CD4-positive, alpha-beta memory T cell (primary cell): ENCODE measurements at regions not wholly inside any gene's neighbourhood (a gene's known extent, or its start where the extent isn't known, plus 50 kb on each side); places are given as distances from the start of the nearest gene placed in this dataset.

Source experiments
- CTCF ChIA-PET: fragments of 350-600 bp; sonication (Branson Sonifier 250); formaldehyde crosslinking; loops from one replicate; lab custom pipeline; 2021; ENCODE audit warnings: inconsistent platforms; ENCODE audit not compliant: partially characterized antibody; lab: Charles Lee
- POLR2A ChIA-PET: fragments of 350-600 bp; sonication (Branson Sonifier 250); formaldehyde crosslinking; loops from one replicate; lab custom pipeline; 2021; ENCODE audit not compliant: partially characterized antibody; lab: Charles Lee
- DNase-seq, 5 donors: peaks; one replicate each; pipeline versions ENCODE4 v3.0.0 to v3.0.0-alpha.2; 2020 to 2022; ENCODE audit warnings: mixed read lengths in 1 of 5
- H3K27ac ChIP-seq: one replicate; pipeline ENCODE4 v1.7.0; 2013; ENCODE audit warnings: low read depth, low read length
- H3K27me3 ChIP-seq: 2 replicates; pipeline ENCODE4 v1.7.0; 2013; ENCODE audit warnings: mild to moderate bottlenecking, low read length, moderate library complexity; ENCODE audit not compliant: insufficient read depth
- H3K36me3 ChIP-seq: 2 replicates; pipeline ENCODE4 v1.7.0; 2013; ENCODE audit warnings: mild to moderate bottlenecking, low read length, moderate library complexity; ENCODE audit not compliant: insufficient read depth
- H3K4me1 ChIP-seq: 2 replicates; pipeline ENCODE4 v1.7.0; 2013; ENCODE audit warnings: mild to moderate bottlenecking, low read length, moderate library complexity; ENCODE audit not compliant: insufficient read depth
- H3K4me3 ChIP-seq, 2 donors: one replicate each; pipeline ENCODE4 v1.7.0; 2013; ENCODE audit warnings: low read length in 2 of 2, mild to moderate bottlenecking in 1 of 2
- H3K9me3 ChIP-seq, 2 donors: one replicate each; pipeline ENCODE4 v1.7.0; 2013; ENCODE audit warnings: low read length in 2 of 2, control low read depth in 1 of 2; ENCODE audit not compliant: control insufficient read depth in 1 of 2
- H3K27ac Mint-ChIP-seq, 7 donors: one replicate each; pipeline ENCODE4 v1.8.0; 2020 to 2021; ENCODE audit warnings: mixed read lengths in 7 of 7, mild to moderate bottlenecking in 6 of 7, inconsistent platforms in 3 of 7, moderate library complexity in 3 of 7
- H3K27me3 Mint-ChIP-seq, 2 donors: one replicate each; pipeline ENCODE4 v1.8.0; 2020 to 2021; ENCODE audit warnings: mixed read lengths in 2 of 2
- H3K36me3 Mint-ChIP-seq, 2 donors: one replicate each; pipeline ENCODE4 v1.8.0; 2020 to 2021; ENCODE audit warnings: mixed read lengths in 2 of 2, inconsistent platforms in 1 of 2, mild to moderate bottlenecking in 1 of 2
- H3K4me1 Mint-ChIP-seq, 4 donors: one replicate each; pipeline ENCODE4 v1.8.0; 2020 to 2021; ENCODE audit warnings: mixed read lengths in 4 of 4, mild to moderate bottlenecking in 1 of 4
- H3K4me3 Mint-ChIP-seq, 8 donors: one replicate each; pipeline ENCODE4 v1.8.0; 2020 to 2021; ENCODE audit warnings: mixed read lengths in 8 of 8, mild to moderate bottlenecking in 7 of 8, moderate library complexity in 6 of 8, inconsistent platforms in 3 of 8
- H3K9me3 Mint-ChIP-seq, 8 donors: one replicate each; pipeline ENCODE4 v1.8.0; 2020 to 2021; ENCODE audit warnings: mixed read lengths in 8 of 8, mild to moderate bottlenecking in 5 of 8, inconsistent platforms in 3 of 8, moderate library complexity in 1 of 8
- intact Hi-C: fragments of 100-400 bp; cut with micrococcal nuclease; formaldehyde crosslinking; loops from one replicate; pipeline ENCODE4 v1.15.1; 2023

- peaks cover 0 to 4% (median 0%) of the 10 kb centered on the region in 4 donors for H3K4me1 Mint-ChIP-seq
- no peaks in the 10 kb centered on the region for H3K4me1 ChIP-seq
- no peak overlapping the region for H3K4me3 Mint-ChIP-seq
- H3K4me3 ChIP-seq = no peak overlapping the region
- H3K27me3 Mint-ChIP-seq = peaks cover 5 to 20% of the 10 kb centered on the region in 2 donors
- H3K9me3 ChIP-seq = no peaks in the 10 kb centered on the region
- peaks cover 2 to 24% (median 15%) of the 10 kb centered on the region in 8 donors for H3K9me3 Mint-ChIP-seq
- H3K27me3 ChIP-seq = no peaks in the 10 kb centered on the region
- H3K27ac ChIP-seq = no peak overlapping the region
- H3K27ac Mint-ChIP-seq = no peak overlapping the region
- no peaks in the 10 kb centered on the region for H3K36me3 ChIP-seq
- DNase-seq = no peak
- ChIA-PET CTCF (interaction anchor here (1.5 kb wide), 1 partner anchor 50 kb away, joined by 3 read pairs; no protein-coding TSS in a partner anchor), POLR2A (no interaction called here)
- intact Hi-C loops = no loop called here
- peaks cover 2 to 5% of the 10 kb centered on the region in 2 donors for H3K36me3 Mint-ChIP-seq
Observed at GRCh38 chr1:182003953-182004586, 57.4 kb downstream of the ZNF648 start.

GRCh38 chr1:182003025-182003725, 58.3 kb downstream of the ZNF648 start:
- ChIA-PET CTCF (interaction anchor here (1.5 kb wide), 1 partner anchor 51 kb away, joined by 3 read pairs; no protein-coding TSS in a partner anchor), POLR2A (no interaction called here)
- no peaks in the 10 kb centered on the region for H3K27me3 ChIP-seq
- DNase-seq = no peak
- peaks cover 0 to 4% (median 0%) of the 10 kb centered on the region in 4 donors for H3K4me1 Mint-ChIP-seq
- no peaks in the 10 kb centered on the region for H3K9me3 ChIP-seq
- H3K4me1 ChIP-seq = no peaks in the 10 kb centered on the region
- H3K27ac ChIP-seq = no peak overlapping the region
- no peak overlapping the region for H3K4me3 Mint-ChIP-seq
- no peak overlapping the region for H3K27ac Mint-ChIP-seq
- no peak overlapping the region for H3K4me3 ChIP-seq
- H3K36me3 ChIP-seq = no peaks in the 10 kb centered on the region
- intact Hi-C loops = no loop called here
- H3K27me3 Mint-ChIP-seq = peaks cover 5 to 20% of the 10 kb centered on the region in 2 donors
- H3K36me3 Mint-ChIP-seq = peaks cover 2 to 5% of the 10 kb centered on the region in 2 donors
- peaks cover 2 to 22% (median 12%) of the 10 kb centered on the region in 8 donors for H3K9me3 Mint-ChIP-seq

GRCh38 chr1:182002570-182002969, 58.9 kb downstream of the ZNF648 start:
- intact Hi-C loops = no loop called here
- POLR2A ChIA-PET = no interaction called here

GRCh38 chr1:181998858-181999257, 62.7 kb downstream of the ZNF648 start:
- Mint-ChIP-seq H3K27me3 (peaks cover 12 to 16% of the 10 kb centered on the region in 2 donors), H3K4me1 (no peaks in the 10 kb centered on the region)
- intact Hi-C loops = no loop called here

More at GRCh38 chr1:182002570-182002969, 58.9 kb downstream of the ZNF648 start:
- H3K27me3 ChIP-seq = no peaks in the 10 kb centered on the region
- Mint-ChIP-seq H3K4me1 (peaks cover 0 to 4% (median 0%) of the 10 kb centered on the region in 4 donors), H3K27me3 (peaks cover 5 to 15% of the 10 kb centered on the region in 2 donors), H3K9me3 (peaks cover 2 to 17% (median 12%) of the 10 kb centered on the region in 8 donors), H3K36me3 (peaks cover 2 to 5% of the 10 kb centered on the region in 2 donors), H3K27ac (no peak overlapping the region), H3K4me3 (no peak overlapping the region)
- no peaks in the 10 kb centered on the region for H3K9me3 ChIP-seq
- no peaks in the 10 kb centered on the region for H3K36me3 ChIP-seq
- no peak overlapping the region for H3K4me3 ChIP-seq
- DNase-seq = no peak
- H3K27ac ChIP-seq = no peak overlapping the region
- H3K4me1 ChIP-seq = no peaks in the 10 kb centered on the region
- CTCF ChIA-PET = interaction anchor here (1.5 kb wide), 1 partner anchor 52 kb away, joined by 3 read pairs; no protein-coding TSS in a partner anchor

GRCh38 chr1:181992072-181992471, 69.4 kb downstream of the ZNF648 start:
- intact Hi-C loops = no loop called here

More at GRCh38 chr1:181998858-181999257, 62.7 kb downstream of the ZNF648 start:
- Mint-ChIP-seq H3K36me3 (no peaks in the 10 kb centered on the region), H3K27ac (no peak overlapping the region), H3K4me3 (no peak overlapping the region), H3K9me3 (peaks cover 0 to 3% (median 0%) of the 10 kb centered on the region in 8 donors)
- ChIA-PET POLR2A (no interaction called here), CTCF (interaction anchor here (0.7 kb wide), 1 partner anchor 520 kb away, joined by 3 read pairs; no protein-coding TSS in a partner anchor)
- Histone ChIP-seq H3K27ac (no peak overlapping the region), H3K36me3 (no peaks in the 10 kb centered on the region), H3K4me3 (no peak overlapping the region), H3K9me3 (no peaks in the 10 kb centered on the region), H3K27me3 (no peaks in the 10 kb centered on the region), H3K4me1 (no peaks in the 10 kb centered on the region)
- no peak for DNase-seq

GRCh38 chr1:181990728-181991127, 70.8 kb downstream of the ZNF648 start:
- ChIA-PET POLR2A (no interaction called here), CTCF (no interaction called here)
- DNase-seq = no peak
- no peak overlapping the region for H3K27ac Mint-ChIP-seq
- Histone ChIP-seq H3K4me3 (no peak overlapping the region), H3K9me3 (no peaks in the 10 kb centered on the region), H3K27ac (no peak overlapping the region), H3K4me1 (no peaks in the 10 kb centered on the region), H3K27me3 (no peaks in the 10 kb centered on the region), H3K36me3 (no peaks in the 10 kb centered on the region)
- intact Hi-C loops = no loop called here
- H3K27me3 Mint-ChIP-seq = peaks cover 6 to 7% of the 10 kb centered on the region in 2 donors
- H3K36me3 Mint-ChIP-seq = no peaks in the 10 kb centered on the region
- H3K4me1 Mint-ChIP-seq = peaks cover 0 to 2% (median 0%) of the 10 kb centered on the region in 4 donors
- H3K9me3 Mint-ChIP-seq = no peaks in the 10 kb centered on the region
- no peak overlapping the region for H3K4me3 Mint-ChIP-seq

More at GRCh38 chr1:181992072-181992471, 69.4 kb downstream of the ZNF648 start:
- Mint-ChIP-seq H3K9me3 (no peaks in the 10 kb centered on the region), H3K27me3 (peaks cover 4 to 5% of the 10 kb centered on the region in 2 donors), H3K27ac (no peak overlapping the region), H3K36me3 (no peaks in the 10 kb centered on the region), H3K4me1 (no peaks in the 10 kb centered on the region), H3K4me3 (no peak overlapping the region)
- no peak overlapping the region for H3K4me3 ChIP-seq
- H3K36me3 ChIP-seq = no peaks in the 10 kb centered on the region
- no peaks in the 10 kb centered on the region for H3K4me1 ChIP-seq
- H3K27me3 ChIP-seq = no peaks in the 10 kb centered on the region
- no peak overlapping the region for H3K27ac ChIP-seq
- no peaks in the 10 kb centered on the region for H3K9me3 ChIP-seq
- ChIA-PET CTCF (no interaction called here), POLR2A (no interaction called here)
- no peak for DNase-seq

- H3K4me1 ChIP-seq = no peaks in the 10 kb centered on the region
- ChIA-PET POLR2A (no interaction called here), CTCF (interaction anchor here (0.6 to 1.4 kb wide), 2 partner anchors 65 to 86 kb away, joined by 3 to 4 read pairs; no protein-coding TSS in a partner anchor)
- peaks cover 0 to 2% (median 0%) of the 10 kb centered on the region in 4 donors for H3K4me1 Mint-ChIP-seq
- no peak overlapping the region for H3K4me3 Mint-ChIP-seq
- no peak overlapping the region for H3K27ac ChIP-seq
- H3K27me3 Mint-ChIP-seq = peaks cover 5 to 14% of the 10 kb centered on the region in 2 donors
- no peak overlapping the region for H3K4me3 ChIP-seq
- H3K27me3 ChIP-seq = no peaks in the 10 kb centered on the region
- H3K36me3 Mint-ChIP-seq = no peaks in the 10 kb centered on the region
- H3K9me3 Mint-ChIP-seq = no peaks in the 10 kb centered on the region
- DNase-seq = no peak
- no peaks in the 10 kb centered on the region for H3K9me3 ChIP-seq
- intact Hi-C loops = no loop called here
- no peak overlapping the region for H3K27ac Mint-ChIP-seq
- H3K36me3 ChIP-seq = no peaks in the 10 kb centered on the region
Observed at GRCh38 chr1:181989261-181989920, 72.1 kb downstream of the ZNF648 start.
